OCI-LY3 (cell line): ENCODE measurements at regions not wholly inside any gene's neighbourhood (a gene's known extent, or its start where the extent isn't known, plus 50 kb on each side); places are given as distances from the start of the nearest gene placed in this dataset.

Source experiments
- H2AFZ ChIP-seq: fragments of 200-600, 300-600 bp; shearing (Covaris generic); 2 replicates; pipeline ENCODE4 v1.6.0; 2014; ENCODE audit warnings: antibody characterized with exemption, low read depth, low read length
- H3K27ac ChIP-seq: fragments of 200-600, 300-600 bp; sonication (generic); 2 replicates; pipeline ENCODE4 v1.5.1; 2014; ENCODE audit warnings: mild to moderate bottlenecking, low read length, moderate library complexity, mixed read lengths
- H3K27me3 ChIP-seq: fragments of 200-600, 300-600 bp; sonication (generic); 2 replicates; pipeline ENCODE4 v1.6.1; 2014; ENCODE audit warnings: low read depth, low read length, mixed read lengths
- H3K36me3 ChIP-seq: fragments of 200-600, 300-600 bp; sonication (generic); replicated peaks from 2 replicates; pipeline ENCODE3; 2014; ENCODE audit warnings: low read depth, low read length, mixed read lengths
- H3K4me1 ChIP-seq: fragments of 300-600, 200-600 bp; sonication (generic); 2 replicates; pipeline ENCODE4 v1.6.1; 2014; ENCODE audit warnings: low read length, mixed read lengths
- H3K4me2 ChIP-seq: fragments of 200-600, 300-600 bp; sonication (generic); 2 replicates; pipeline ENCODE4 v1.6.1; 2014; ENCODE audit warnings: low read length, mixed read lengths
- H3K4me3 ChIP-seq: fragments of 300-600, 200-600 bp; sonication (generic); 2 replicates; pipeline ENCODE4 v1.5.1; 2014; ENCODE audit warnings: antibody characterized with exemption, mild to moderate bottlenecking, low read length, moderate library complexity
- H3K79me2 ChIP-seq: fragments of 300-600, 200-600 bp; shearing (Covaris generic); 2 replicates; pipeline ENCODE4 v1.6.1; 2014; ENCODE audit warnings: mild to moderate bottlenecking, low read length, mixed read lengths
- H3K9ac ChIP-seq: fragments of 300-600, 200-600 bp; shearing (Covaris generic); 2 replicates; pipeline ENCODE4 v1.6.0; 2014; ENCODE audit warnings: mild to moderate bottlenecking, low read length, moderate library complexity
- H3K9me3 ChIP-seq: fragments of 200-600, 300-600 bp; shearing (Covaris generic); 2 replicates; pipeline ENCODE4 v1.6.1; 2014; ENCODE audit warnings: low read length, mixed read lengths; ENCODE audit not compliant: insufficient read depth
- H4K20me1 ChIP-seq: fragments of 200-600, 300-600 bp; sonication (generic); 2 replicates; pipeline ENCODE4 v1.6.1; 2016; ENCODE audit warnings: low read length, mixed read lengths; ENCODE audit not compliant: insufficient read depth
- EZH2phosphoT487 ChIP-seq: fragments of 200-600 bp; shearing (Covaris generic); IDR thresholded peaks from 2 replicates; pipeline ENCODE4 v1.6.1; 2018; ENCODE audit warnings: antibody characterized with exemption, mixed run types, low read depth
- TF ChIP-seq, protein P1 (sequence below): fragments of 200-600, 300-600 bp; sonication (generic); IDR thresholded peaks from 2 replicates; pipeline ENCODE4 v1.5.1; 2014; ENCODE audit warnings: antibody characterized with exemption, low read length, low read depth

- H3K9ac ChIP-seq: no peak overlapping the region
- no peak overlapping the region for H2AFZ ChIP-seq
- H3K79me2 ChIP-seq: no peaks in the 10 kb centered on the region
- H3K27ac ChIP-seq: no peak overlapping the region
- no peaks in the 10 kb centered on the region for H3K27me3 ChIP-seq
- no peak overlapping the region for H3K4me3 ChIP-seq
- no peaks in the 10 kb centered on the region for H4K20me1 ChIP-seq
- H3K36me3 ChIP-seq: no peaks in the 10 kb centered on the region
- no peak overlapping the region for H3K4me2 ChIP-seq
- no peak for TF ChIP-seq EZH2phosphoT487
- TF ChIP-seq, protein P1, sequence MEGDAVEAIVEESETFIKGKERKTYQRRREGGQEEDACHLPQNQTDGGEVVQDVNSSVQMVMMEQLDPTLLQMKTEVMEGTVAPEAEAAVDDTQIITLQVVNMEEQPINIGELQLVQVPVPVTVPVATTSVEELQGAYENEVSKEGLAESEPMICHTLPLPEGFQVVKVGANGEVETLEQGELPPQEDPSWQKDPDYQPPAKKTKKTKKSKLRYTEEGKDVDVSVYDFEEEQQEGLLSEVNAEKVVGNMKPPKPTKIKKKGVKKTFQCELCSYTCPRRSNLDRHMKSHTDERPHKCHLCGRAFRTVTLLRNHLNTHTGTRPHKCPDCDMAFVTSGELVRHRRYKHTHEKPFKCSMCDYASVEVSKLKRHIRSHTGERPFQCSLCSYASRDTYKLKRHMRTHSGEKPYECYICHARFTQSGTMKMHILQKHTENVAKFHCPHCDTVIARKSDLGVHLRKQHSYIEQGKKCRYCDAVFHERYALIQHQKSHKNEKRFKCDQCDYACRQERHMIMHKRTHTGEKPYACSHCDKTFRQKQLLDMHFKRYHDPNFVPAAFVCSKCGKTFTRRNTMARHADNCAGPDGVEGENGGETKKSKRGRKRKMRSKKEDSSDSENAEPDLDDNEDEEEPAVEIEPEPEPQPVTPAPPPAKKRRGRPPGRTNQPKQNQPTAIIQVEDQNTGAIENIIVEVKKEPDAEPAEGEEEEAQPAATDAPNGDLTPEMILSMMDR: no peak
- no peaks in the 10 kb centered on the region for H3K9me3 ChIP-seq
- H3K4me1 ChIP-seq: no peaks in the 10 kb centered on the region
Measured at GRCh38 chr12:125841332-125841731, 776.1 kb downstream of the AACS start.

GRCh38 chr12:125852116-125852515 lies 786.9 kb downstream of the AACS start:
- Histone ChIP-seq H4K20me1 (no peaks in the 10 kb centered on the region), H3K4me1 (0 out of 2 replicates have a peak, but pooled peaks cover 5% of the 10 kb centered on the region), H3K4me3 (no peak overlapping the region), H3K27me3 (no peaks in the 10 kb centered on the region), H3K27ac (no peak overlapping the region), H3K36me3 (no peaks in the 10 kb centered on the region), H3K9ac (no peak overlapping the region), H3K4me2 (no peak overlapping the region), H3K79me2 (no peaks in the 10 kb centered on the region), H2AFZ (no peak overlapping the region), H3K9me3 (no peaks in the 10 kb centered on the region)
- TF ChIP-seq, protein P1: no peak
- TF ChIP-seq EZH2phosphoT487: no peak

DNA sequence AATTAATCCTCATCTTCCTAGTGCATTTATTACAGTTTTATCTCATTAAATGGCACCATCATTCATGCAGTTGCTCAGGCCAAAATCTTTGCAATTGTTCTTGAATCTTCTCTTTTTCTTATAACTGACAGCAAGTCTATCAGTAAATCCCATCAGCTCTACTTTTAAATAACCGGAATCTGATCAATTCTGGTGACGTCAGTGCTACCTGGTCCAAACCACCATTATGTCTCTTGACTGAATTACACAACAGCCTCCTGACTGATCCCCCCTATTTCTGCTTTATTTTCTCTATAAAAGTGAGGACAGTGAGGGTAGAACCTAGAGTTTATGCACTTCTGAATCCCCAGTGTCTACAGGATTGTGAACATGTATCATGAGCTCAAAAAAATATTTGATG lies 787.4 kb downstream of the AACS start:
- H3K4me2 ChIP-seq: no peak overlapping the region
- H3K27ac ChIP-seq: no peak overlapping the region
- H3K4me1 ChIP-seq: 0 out of 2 replicates have a peak, but pooled peaks cover 5% of the 10 kb centered on the region
- no peak overlapping the region for H3K4me3 ChIP-seq
- TF ChIP-seq, protein P1: no peak
- no peak for TF ChIP-seq EZH2phosphoT487
- H2AFZ ChIP-seq: no peak overlapping the region
- no peaks in the 10 kb centered on the region for H3K27me3 ChIP-seq
- no peaks in the 10 kb centered on the region for H4K20me1 ChIP-seq
- H3K9ac ChIP-seq: no peak overlapping the region
- H3K79me2 ChIP-seq: no peaks in the 10 kb centered on the region
- no peaks in the 10 kb centered on the region for H3K9me3 ChIP-seq
- no peaks in the 10 kb centered on the region for H3K36me3 ChIP-seq

- no peak overlapping the region for H2AFZ ChIP-seq
- no peaks in the 10 kb centered on the region for H3K36me3 ChIP-seq
- no peak overlapping the region for H3K9ac ChIP-seq
- no peaks in the 10 kb centered on the region for H4K20me1 ChIP-seq
- H3K4me1 ChIP-seq: 0 out of 2 replicates have a peak, but pooled peaks cover 5% of the 10 kb centered on the region
- no peaks in the 10 kb centered on the region for H3K9me3 ChIP-seq
- no peaks in the 10 kb centered on the region for H3K27me3 ChIP-seq
- no peak overlapping the region for H3K4me2 ChIP-seq
- no peaks in the 10 kb centered on the region for H3K79me2 ChIP-seq
- no peak overlapping the region for H3K4me3 ChIP-seq
- no peak overlapping the region for H3K27ac ChIP-seq
- TF ChIP-seq, protein P1: no peak
- no peak for TF ChIP-seq EZH2phosphoT487
Measured at GRCh38 chr12:125853670-125854069, 788.4 kb downstream of the AACS start.
